Heart right ventricle (tissue), 16 donors: ENCODE measurements at regions not wholly inside any gene's neighbourhood (a gene's known extent, or its start where the extent isn't known, plus 50 kb on each side); places are given as distances from the start of the nearest gene placed in this dataset.

Source experiments
- ATAC-seq, 8 donors: fragments of 200-7000 bp; cut with Tn5 transposase; one replicate each; pipeline ENCODE4 v1.9.1; 2020; ENCODE audit warnings: mild to moderate bottlenecking in 8 of 8, moderate library complexity in 8 of 8, moderate number of reproducible peaks in 1 of 8
- DNase-seq, 2 donors: peaks; one replicate each; pipeline ENCODE4 v3.0.0-alpha.2; 2020
- H3K27ac ChIP-seq, 10 donors: fragments of 200-600 bp; sonication (generic) in 2 of 10; one replicate each; pipeline versions ENCODE4 v1.5.0 to v1.8.0; 2020 to 2022; ENCODE audit warnings: mild to moderate bottlenecking in 3 of 10
- H3K27me3 ChIP-seq, 7 donors: fragments of 200-600 bp; one replicate each; pipeline ENCODE4 v1.8.0; 2021 to 2022; ENCODE audit warnings: mild to moderate bottlenecking in 2 of 7
- H3K36me3 ChIP-seq, 9 donors: fragments of 200-600 bp; sonication (generic) in 1 of 9; one replicate each; pipeline versions ENCODE4 v1.5.0 to v1.8.0; 2020 to 2022; ENCODE audit warnings: mild to moderate bottlenecking in 2 of 9
- H3K4me1 ChIP-seq, 9 donors: fragments of 200-600 bp; sonication (generic) in 1 of 9; one replicate each; pipeline versions ENCODE4 v1.5.0 to v1.8.0; 2020 to 2022; ENCODE audit warnings: mild to moderate bottlenecking in 4 of 9
- H3K4me3 ChIP-seq, 10 donors: fragments of 200-600 bp; sonication (generic) in 2 of 10; one replicate each; pipeline versions ENCODE4 v1.5.0 to v1.8.0; 2020 to 2022; ENCODE audit warnings: mild to moderate bottlenecking in 7 of 10, moderate library complexity in 2 of 10
- H3K9me3 ChIP-seq, 11 donors: fragments of 200-600 bp in 10 of 11; sonication (generic) in 2 of 11; one replicate each; pipeline versions ENCODE4 v1.5.0 to v1.8.0; 2013 to 2022; ENCODE audit warnings: mild to moderate bottlenecking in 2 of 11, control low read depth in 1 of 11, moderate library complexity in 1 of 11
- CTCF ChIP-seq, 9 donors: fragments of 200-600 bp; sonication (generic) in 2 of 9; IDR thresholded peaks; one replicate each; pipeline versions ENCODE4 v1.5.0 to v1.8.0; 2021 to 2022; ENCODE audit warnings: antibody characterized with exemption in 9 of 9, mild to moderate bottlenecking in 5 of 9, moderate library complexity in 1 of 9
- WGBS, 2 donors: extraction: QIAGEN DNeasy Blood & Tissue Kit; methylation state at CpG; one replicate each; pipeline ENCODE4 v1.1.7; 2013; ENCODE audit warnings: inconsistent platforms in 1 of 2; 5-methylcytosine and 5-hydroxymethylcytosine counted together
- intact Hi-C, 10 donors: fragments of 100-400 bp; cut with DNase I; formaldehyde crosslinking; loops; one replicate each; pipeline versions ENCODE4 v1.11.1 to v1.14.2; 2022
- donor health status: Arrhythmogenic right ventricular cardiomyopathy.
- donor health status: ischemic (EF 13 %, LVEDD 7.1; RV severe dilation, severe dysfunction).
- donor health status: healthy with polysubstance abuse.
- donor health status: DM: no; HTN: yes; CAD: no.
- donor health status: DM: no; HTN: no; CAD: no.
- donor health status: ischemic (EF 25% LVEDD 6.9; RV normal size, moderate dysfunction).
- donor health status: ischemic (EF 25% LVEDD 5.7; RV mildly dilated, moderate dysfunction).
- donor health status: healthy.
- donor health status: DM: yes; HTN: yes; CAD: no.
- donor health status: Ischemic cardiomyopathy.
- donor health status: ischemic (EF 35%, LVEDD 5.7; RV mildly dilated, moderate dysfunction).
- donor health status: nonischemic (EF 11% LVEDD 7.7; RV severe dilation, severe dysfunction).
- donor health status: DM: yes; HTN: yes; CAD: no.
- donor health status: PGD.
- donor health status: ischemic (EF 29% LVEDD 5.4; RV normal size, mild dysfunction).
- donor health status: nonischemic (EF 23%, LVEDD 6.1; RV moderate dilation, normal function).

GRCh38 chr2:192328297-192328696, 133.6 kb upstream of the TMEFF2 start:
- intact Hi-C loops, result no loop called here
- H3K4me3 ChIP-seq, result no peak overlapping the region

GRCh38 chr2:192327576-192327975, 132.8 kb upstream of the TMEFF2 start:
- intact Hi-C loops, result no loop called here
- ATAC-seq (no peak), DNase-seq (no peak)
- WGBS, 2 donors, result 73 to 84% methylated on average over 1 of the region's 1 CpG
- TF ChIP-seq CTCF (IDR thresholded peaks at IDR 0.05), result no peak
- Histone ChIP-seq H3K27me3 (no peaks in the 10 kb centered on the region), H3K4me1 (no peaks in the 10 kb centered on the region), H3K27ac (no peak overlapping the region), H3K9me3 (no peaks in the 10 kb centered on the region), H3K36me3 (no peaks in the 10 kb centered on the region), H3K4me3 (no peak overlapping the region)

More at GRCh38 chr2:192328297-192328696, 133.6 kb upstream of the TMEFF2 start:
- Histone ChIP-seq H3K9me3 (no peaks in the 10 kb centered on the region), H3K27ac (no peak overlapping the region), H3K36me3 (no peaks in the 10 kb centered on the region), H3K4me1 (no peaks in the 10 kb centered on the region), H3K27me3 (no peaks in the 10 kb centered on the region)
- TF ChIP-seq CTCF (IDR thresholded peaks at IDR 0.05), result no peak
- WGBS, 2 donors, result 74 to 80% methylated on average over 3 of the region's 3 CpGs
- ATAC-seq (no peak), DNase-seq (no peak)

GRCh38 chr2:192315543-192315942, 120.8 kb upstream of the TMEFF2 start:
- WGBS, 2 donors, result 96% methylated on average over 3 of the region's 3 CpGs

GRCh38 chr2:192314800-192315481, 120.2 kb upstream of the TMEFF2 start:
- H3K4me1 ChIP-seq, result no peaks in the 10 kb centered on the region
- H3K9me3 ChIP-seq, result peaks cover 0 to 11% (median 0%) of the 10 kb centered on the region in 11 donors
- no peak for TF ChIP-seq CTCF (IDR thresholded peaks at IDR 0.05)
- peak in 1 of 2 donors; percentile 4 for DNase-seq
- H3K27me3 ChIP-seq, result no peaks in the 10 kb centered on the region
- H3K36me3 ChIP-seq, result no peaks in the 10 kb centered on the region
- H3K27ac ChIP-seq, result no peak overlapping the region
- no peak overlapping the region for H3K4me3 ChIP-seq
- intact Hi-C loops, result no loop called here
- 89 to 90% methylated on average over 26 of the region's 26 CpGs for WGBS, 2 donors
- ATAC-seq, result no peak

More at GRCh38 chr2:192315543-192315942, 120.8 kb upstream of the TMEFF2 start:
- no peak overlapping the region for H3K4me3 ChIP-seq
- ATAC-seq (no peak), DNase-seq (no peak)
- H3K27ac ChIP-seq, result no peak overlapping the region
- H3K27me3 ChIP-seq, result no peaks in the 10 kb centered on the region
- H3K36me3 ChIP-seq, result no peaks in the 10 kb centered on the region
- H3K9me3 ChIP-seq, result peaks cover 0 to 11% (median 0%) of the 10 kb centered on the region in 11 donors
- H3K4me1 ChIP-seq, result no peaks in the 10 kb centered on the region
- intact Hi-C loops, result no loop called here
- no peak for TF ChIP-seq CTCF (IDR thresholded peaks at IDR 0.05)
